ENCODE measurements at regions not wholly inside any gene's neighbourhood (a gene's known extent, or its start where the extent isn't known, plus 50 kb on each side); places are given as distances from the start of the nearest gene placed in this dataset.

DNA sequence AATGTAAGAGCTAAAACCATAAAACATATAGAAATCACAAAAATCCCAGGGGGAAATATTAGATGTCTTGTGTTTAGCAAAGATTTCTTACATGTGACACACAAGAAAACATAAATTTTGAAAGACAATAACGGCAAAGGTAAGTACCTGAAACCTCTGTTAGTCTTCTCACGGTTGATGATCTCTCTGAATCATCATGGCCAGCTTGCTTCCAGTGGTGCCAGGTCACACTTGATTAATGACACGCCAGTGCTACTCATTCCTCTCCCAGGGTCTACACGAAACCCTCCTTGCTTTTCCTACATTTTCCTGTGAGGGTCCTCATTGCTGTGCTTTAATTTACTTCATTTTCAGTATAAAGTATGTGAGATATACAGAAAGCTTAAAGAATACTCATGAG is 114.4 kb upstream of the PARP11 start:
- Histone ChIP-seq H3K27ac (no peak overlapping the region), H3K4me3 (no peak overlapping the region), H3K36me3 (ENCODE audit: low read depth) (no peaks in the 10 kb centered on the region), H2AFZ (no peak overlapping the region), H3K9me3 (ENCODE audit: insufficient read depth, low read depth) (peaks cover 6% of the 10 kb centered on the region; the same call in 1 of the 2 replicates), H3K4me1 (replicated peaks; ENCODE audit: insufficient read depth) (no peaks in the 10 kb centered on the region), H3K79me2 (ENCODE audit: low read depth) (no peaks in the 10 kb centered on the region), H3K4me2 (no peak overlapping the region), H4K20me1 (ENCODE audit: insufficient read depth) (no peaks in the 10 kb centered on the region), H3K27me3 (ENCODE audit: insufficient read depth, low read depth) (peaks cover 56% of the 10 kb centered on the region), H3F3A (ENCODE audit: insufficient read depth, low read depth) (no peaks in the 10 kb centered on the region), H3K9me2 (ENCODE audit: insufficient read depth) (no peaks in the 10 kb centered on the region)
- intact Hi-C loops (cut with micrococcal nuclease; ENCODE audit: unreplicated experiment): no loop called here
- POLR2A ChIA-PET (ENCODE audit: unreplicated experiment): no interaction called here
- no TSS peak for BruUV-seq (replicated peaks)
- DNase-seq: no peak
- TF ChIP-seq, protein P1, sequence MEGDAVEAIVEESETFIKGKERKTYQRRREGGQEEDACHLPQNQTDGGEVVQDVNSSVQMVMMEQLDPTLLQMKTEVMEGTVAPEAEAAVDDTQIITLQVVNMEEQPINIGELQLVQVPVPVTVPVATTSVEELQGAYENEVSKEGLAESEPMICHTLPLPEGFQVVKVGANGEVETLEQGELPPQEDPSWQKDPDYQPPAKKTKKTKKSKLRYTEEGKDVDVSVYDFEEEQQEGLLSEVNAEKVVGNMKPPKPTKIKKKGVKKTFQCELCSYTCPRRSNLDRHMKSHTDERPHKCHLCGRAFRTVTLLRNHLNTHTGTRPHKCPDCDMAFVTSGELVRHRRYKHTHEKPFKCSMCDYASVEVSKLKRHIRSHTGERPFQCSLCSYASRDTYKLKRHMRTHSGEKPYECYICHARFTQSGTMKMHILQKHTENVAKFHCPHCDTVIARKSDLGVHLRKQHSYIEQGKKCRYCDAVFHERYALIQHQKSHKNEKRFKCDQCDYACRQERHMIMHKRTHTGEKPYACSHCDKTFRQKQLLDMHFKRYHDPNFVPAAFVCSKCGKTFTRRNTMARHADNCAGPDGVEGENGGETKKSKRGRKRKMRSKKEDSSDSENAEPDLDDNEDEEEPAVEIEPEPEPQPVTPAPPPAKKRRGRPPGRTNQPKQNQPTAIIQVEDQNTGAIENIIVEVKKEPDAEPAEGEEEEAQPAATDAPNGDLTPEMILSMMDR (conservative IDR thresholded peaks at IDR 0.05): no peak
- TF ChIP-seq EZH2 (IDR thresholded peaks at IDR 0.05; ENCODE audit: low read depth): no peak
- CTCF ChIA-PET: no interaction called here

DNA sequence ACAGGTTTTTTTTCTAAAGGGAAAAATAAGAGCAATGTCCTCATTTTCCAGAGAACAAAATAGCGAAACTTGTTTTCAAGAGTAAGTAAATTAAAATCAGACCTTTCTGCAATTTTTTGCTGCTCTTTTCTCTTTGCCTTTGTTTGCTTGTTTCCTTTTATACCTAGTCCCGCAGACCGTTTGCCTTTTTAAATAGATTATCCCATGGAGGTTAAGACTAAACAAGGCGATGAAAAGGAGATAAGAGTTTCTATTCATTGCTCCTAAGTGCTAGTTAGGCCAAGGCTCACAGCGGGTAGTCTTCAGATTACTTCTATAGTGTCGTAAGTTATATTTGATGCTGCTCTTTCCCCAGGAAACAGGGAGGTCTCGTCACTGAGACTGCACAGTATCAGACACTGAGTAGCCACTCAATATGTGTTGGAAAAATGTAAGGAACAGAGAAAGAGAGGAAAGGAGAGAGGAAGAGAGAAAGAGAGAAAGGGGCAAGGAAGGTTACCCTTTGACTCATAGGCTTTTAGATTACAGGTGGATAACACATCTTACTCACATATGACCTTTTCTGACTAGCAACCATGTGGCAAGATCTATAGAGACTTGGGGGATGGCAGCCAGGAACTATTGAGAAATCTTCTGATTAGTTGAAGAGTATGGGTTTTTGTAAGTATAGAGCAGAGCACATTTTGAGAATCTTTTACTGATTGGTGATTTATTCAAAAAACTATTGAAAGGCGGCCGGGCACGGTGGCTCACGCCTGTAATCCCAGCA is 107.5 kb upstream of the PARP11 start:
- Histone ChIP-seq H3K4me3 (no peak overlapping the region), H2AFZ (no peak overlapping the region), H3K79me2 (ENCODE audit: low read depth) (no peaks in the 10 kb centered on the region), H3K9me2 (ENCODE audit: insufficient read depth) (no peaks in the 10 kb centered on the region), H3K27me3 (ENCODE audit: insufficient read depth, low read depth) (peaks cover 37% of the 10 kb centered on the region), H3K36me3 (ENCODE audit: low read depth) (no peaks in the 10 kb centered on the region), H4K20me1 (ENCODE audit: insufficient read depth) (no peaks in the 10 kb centered on the region), H3K9me3 (ENCODE audit: insufficient read depth, low read depth) (peaks cover 6% of the 10 kb centered on the region; the same call in 1 of the 2 replicates), H3K4me2 (no peak overlapping the region), H3K27ac (no peak overlapping the region), H3K4me1 (replicated peaks; ENCODE audit: insufficient read depth) (no peaks in the 10 kb centered on the region), H3F3A (ENCODE audit: insufficient read depth, low read depth) (no peaks in the 10 kb centered on the region)
- ChIA-PET CTCF (no interaction called here), POLR2A (ENCODE audit: unreplicated experiment) (no interaction called here)
- no TSS peak for BruUV-seq (replicated peaks)
- TF ChIP-seq EZH2 (IDR thresholded peaks at IDR 0.05; ENCODE audit: low read depth): no peak
- TF ChIP-seq, protein P1 (conservative IDR thresholded peaks at IDR 0.05): no peak
- no peak for DNase-seq
- intact Hi-C loops (cut with micrococcal nuclease; ENCODE audit: unreplicated experiment): no loop called here

DNA sequence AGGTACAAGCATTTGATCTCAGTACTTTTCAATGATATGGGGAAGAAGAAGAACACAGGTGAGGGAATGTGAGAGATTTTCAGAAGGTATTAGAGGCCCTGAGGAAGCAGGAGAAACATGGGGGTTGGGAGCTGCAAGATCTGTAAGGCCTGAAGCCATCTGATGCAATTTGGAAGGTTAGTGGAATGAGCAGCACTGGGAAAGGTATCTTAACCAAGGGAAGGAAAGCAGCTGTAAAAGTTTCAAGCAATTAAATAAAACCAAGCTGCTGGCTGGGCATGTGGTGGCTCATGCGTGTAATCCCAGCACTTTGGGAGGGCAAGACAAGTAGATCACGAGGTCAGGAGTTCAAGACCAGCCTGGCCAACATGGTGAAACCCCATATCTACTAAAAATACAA is 104.4 kb upstream of the PARP11 start:
- intact Hi-C loops (cut with micrococcal nuclease; ENCODE audit: unreplicated experiment): no loop called here
- Histone ChIP-seq H3K79me2 (ENCODE audit: low read depth) (no peaks in the 10 kb centered on the region), H3F3A (ENCODE audit: insufficient read depth, low read depth) (no peaks in the 10 kb centered on the region), H3K27ac (no peak overlapping the region), H3K36me3 (ENCODE audit: low read depth) (no peaks in the 10 kb centered on the region), H3K27me3 (ENCODE audit: insufficient read depth, low read depth) (peaks cover 67% of the 10 kb centered on the region), H3K9me3 (ENCODE audit: insufficient read depth, low read depth) (no peaks in the 10 kb centered on the region), H3K4me2 (no peak overlapping the region), H3K4me3 (no peak overlapping the region), H4K20me1 (ENCODE audit: insufficient read depth) (no peaks in the 10 kb centered on the region), H3K9me2 (ENCODE audit: insufficient read depth) (no peaks in the 10 kb centered on the region), H2AFZ (no peak overlapping the region), H3K4me1 (replicated peaks; ENCODE audit: insufficient read depth) (no peaks in the 10 kb centered on the region)
- TF ChIP-seq, protein P1 (conservative IDR thresholded peaks at IDR 0.05): no peak
- CTCF ChIA-PET: no interaction called here
- no peak for DNase-seq
- POLR2A ChIA-PET (ENCODE audit: unreplicated experiment): no interaction called here
- no TSS peak for BruUV-seq (replicated peaks)

Measured in PC-9 (cell line).